ENCODE measurements at regions not wholly inside any gene's neighbourhood (a gene's known extent, or its start where the extent isn't known, plus 50 kb on each side); places are given as distances from the start of the nearest gene placed in this dataset.

DNA sequence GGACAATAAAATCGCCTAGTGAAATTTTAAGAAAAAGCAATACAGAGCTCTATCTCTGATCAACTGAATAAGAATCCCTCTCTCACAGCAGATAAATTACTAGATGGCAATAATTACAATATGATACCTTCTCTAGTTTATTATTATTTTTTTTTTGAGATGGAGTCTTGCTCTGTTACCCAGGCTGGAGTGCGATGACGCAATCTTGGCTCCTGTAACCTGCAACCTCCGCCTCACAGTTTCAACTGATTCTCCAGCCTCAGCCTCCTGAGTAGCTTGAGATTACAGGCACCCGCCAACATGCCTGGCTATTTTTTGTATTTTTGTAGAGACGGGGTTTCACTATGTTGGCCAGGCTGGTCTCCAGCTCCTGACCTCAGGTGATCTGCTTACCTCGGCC, 129.3 kb upstream of the PTCHD4 start:
- Mint-ChIP-seq H3K4me1 (ENCODE audit: low read depth) (no peaks in the 10 kb centered on the region), H3K9me3 (ENCODE audit: insufficient read depth) (peaks cover 3% of the 10 kb centered on the region), H3K36me3 (ENCODE audit: low read depth) (no peaks in the 10 kb centered on the region), H3K4me3 (no peak overlapping the region), H3K27me3 (ENCODE audit: low read depth) (no peaks in the 10 kb centered on the region), H3K27ac (no peak overlapping the region)
- CTCF ChIA-PET = no interaction called here
- POLR2A ChIA-PET = no interaction called here
- no peak for DNase-seq
- no peak for ATAC-seq

DNA sequence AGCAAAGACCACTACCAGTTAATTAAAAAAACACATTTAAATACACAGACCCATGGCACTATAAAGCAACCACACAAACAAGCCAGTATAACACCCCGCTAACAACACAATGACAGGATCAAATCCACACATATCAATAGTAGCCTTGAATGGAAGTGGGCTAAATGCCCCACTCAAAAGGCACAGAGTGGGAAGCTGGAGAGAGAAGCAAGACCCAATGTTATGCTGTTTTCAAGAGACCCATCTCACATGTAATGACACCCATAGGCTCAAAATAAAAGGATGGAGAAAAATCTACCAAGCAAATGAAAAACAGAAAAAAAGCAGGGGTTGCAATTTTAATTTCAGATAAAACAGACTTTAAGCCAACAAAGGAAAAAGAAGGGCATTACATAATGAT, 125.4 kb upstream of the PTCHD4 start:
- Mint-ChIP-seq H3K4me1 (ENCODE audit: low read depth) (no peaks in the 10 kb centered on the region), H3K4me3 (no peak overlapping the region), H3K27ac (no peak overlapping the region), H3K27me3 (ENCODE audit: low read depth) (no peaks in the 10 kb centered on the region), H3K9me3 (ENCODE audit: insufficient read depth) (peaks cover 8% of the 10 kb centered on the region), H3K36me3 (ENCODE audit: low read depth) (no peaks in the 10 kb centered on the region)
- DNase-seq (no peak), ATAC-seq (no peak)
- CTCF ChIA-PET = no interaction called here
- POLR2A ChIA-PET = no interaction called here

DNA sequence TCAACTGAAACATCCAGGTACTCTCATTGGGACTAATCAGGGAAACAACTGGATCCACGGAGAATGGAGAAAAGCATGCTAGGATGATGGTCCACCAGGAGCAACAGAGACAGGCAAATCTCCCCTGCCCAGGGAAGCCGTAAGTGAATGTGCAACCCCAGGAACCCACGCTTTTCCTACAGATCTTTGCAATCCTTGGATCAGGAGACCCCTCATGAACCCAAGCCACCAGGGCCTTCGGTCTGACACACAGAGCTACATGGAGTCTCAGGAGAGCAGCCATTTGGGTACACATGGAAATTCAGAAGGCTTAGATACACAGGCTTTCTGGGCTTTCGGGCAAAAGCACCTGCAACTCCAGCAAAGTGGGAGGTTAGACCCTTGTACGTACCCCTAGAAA, 122.1 kb upstream of the PTCHD4 start:
- peaks cover 8% of the 10 kb centered on the region for H3K9me3 Mint-ChIP-seq (ENCODE audit: insufficient read depth)
- ChIA-PET CTCF (no interaction called here), POLR2A (no interaction called here)
- H3K27ac Mint-ChIP-seq = no peak overlapping the region
- DNase-seq (no peak), ATAC-seq (no peak)
- no peaks in the 10 kb centered on the region for H3K4me1 Mint-ChIP-seq (ENCODE audit: low read depth)
- no peaks in the 10 kb centered on the region for H3K36me3 Mint-ChIP-seq (ENCODE audit: low read depth)
- no peaks in the 10 kb centered on the region for H3K27me3 Mint-ChIP-seq (ENCODE audit: low read depth)
- no peak overlapping the region for H3K4me3 Mint-ChIP-seq

DNA sequence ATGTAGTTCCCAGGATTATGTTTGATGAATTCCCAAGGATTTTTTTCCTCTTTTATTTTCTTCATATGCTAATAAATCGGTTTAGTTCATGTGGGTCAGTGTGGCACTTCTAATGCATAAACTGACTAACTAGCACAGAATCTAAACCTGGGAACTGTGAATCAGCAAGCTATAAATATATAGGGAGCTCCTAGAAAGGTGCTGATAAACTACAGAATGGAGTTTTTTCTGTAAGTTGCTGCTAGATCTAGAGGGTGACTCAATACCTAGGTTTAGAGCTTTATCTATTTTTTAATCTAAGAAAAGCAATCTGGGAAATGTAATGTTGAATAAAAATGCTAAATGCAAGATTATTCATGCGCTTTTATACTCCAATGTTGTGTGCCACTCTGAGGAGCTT, 118.8 kb upstream of the PTCHD4 start:
- CTCF ChIA-PET = no interaction called here
- POLR2A ChIA-PET = no interaction called here

DNA sequence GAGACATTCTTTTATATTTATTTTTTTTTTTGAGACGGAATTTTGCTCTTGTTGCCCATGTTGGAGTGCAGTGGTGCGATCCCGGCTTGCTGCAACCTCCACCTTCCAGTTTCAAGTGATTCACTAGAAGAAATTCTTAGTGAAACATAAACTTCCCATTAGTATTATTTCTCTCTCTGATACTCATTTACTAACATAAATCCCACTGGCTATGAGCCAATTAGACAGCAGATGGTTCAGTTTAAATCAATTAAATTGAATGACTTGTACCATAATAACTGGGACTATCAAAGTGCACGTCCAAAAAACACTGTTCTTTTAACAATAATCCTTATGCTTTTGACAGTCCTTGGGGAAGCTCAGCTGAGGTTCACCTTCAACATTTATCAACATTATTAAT, 111.2 kb upstream of the PTCHD4 start:
- ATAC-seq = no peak
- POLR2A ChIA-PET = no interaction called here
- Mint-ChIP-seq H3K27ac (no peak overlapping the region), H3K9me3 (ENCODE audit: insufficient read depth) (no peaks in the 10 kb centered on the region), H3K4me1 (ENCODE audit: low read depth) (no peaks in the 10 kb centered on the region), H3K4me3 (no peak overlapping the region), H3K27me3 (ENCODE audit: low read depth) (no peaks in the 10 kb centered on the region), H3K36me3 (ENCODE audit: low read depth) (no peaks in the 10 kb centered on the region)
- no peak for DNase-seq
- CTCF ChIA-PET = no interaction called here

More for the DNA sequence above, 118.8 kb upstream of the PTCHD4 start:
- DNase-seq = no peak
- H3K9me3 Mint-ChIP-seq (ENCODE audit: insufficient read depth) = peaks cover 1% of the 10 kb centered on the region
- H3K4me3 Mint-ChIP-seq = no peak overlapping the region
- no peaks in the 10 kb centered on the region for H3K36me3 Mint-ChIP-seq (ENCODE audit: low read depth)
- no peaks in the 10 kb centered on the region for H3K4me1 Mint-ChIP-seq (ENCODE audit: low read depth)
- no peak overlapping the region for H3K27ac Mint-ChIP-seq
- no peak for ATAC-seq
- no peaks in the 10 kb centered on the region for H3K27me3 Mint-ChIP-seq (ENCODE audit: low read depth)

DNA sequence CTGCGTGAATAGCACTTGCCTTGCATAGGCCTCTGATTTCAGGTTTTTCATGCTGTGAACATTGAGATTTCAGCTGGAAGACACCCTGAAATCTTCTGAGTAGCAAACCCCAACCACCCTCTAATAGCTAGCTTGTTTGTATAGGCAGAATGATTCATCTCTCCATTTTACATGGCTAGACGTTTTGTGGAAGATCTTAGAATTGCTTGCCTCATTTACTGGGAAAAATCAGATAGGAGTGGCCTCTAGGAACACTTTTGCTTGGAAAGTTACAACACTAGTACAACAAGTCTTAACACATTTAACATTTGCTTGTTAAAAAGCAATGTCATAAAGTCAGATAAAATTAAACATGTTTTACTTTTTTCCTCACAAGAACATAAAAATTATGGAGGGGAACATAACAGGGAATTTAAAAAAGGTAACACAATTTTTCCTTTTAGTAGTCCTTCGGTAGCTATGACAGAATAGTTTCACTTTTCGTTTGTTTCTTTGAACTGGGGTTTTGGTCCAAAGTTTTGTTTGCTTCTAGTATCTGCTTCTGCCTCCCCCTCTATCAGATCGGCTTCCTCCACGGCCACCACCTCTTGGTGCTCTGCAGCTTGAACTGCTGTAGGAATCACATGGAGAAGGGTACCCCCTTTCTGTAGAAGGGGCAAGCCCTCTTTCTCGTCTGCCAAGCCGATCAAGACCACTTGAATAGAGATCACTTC, 102.2 kb upstream of the PTCHD4 start:
- Mint-ChIP-seq H3K9me3 (ENCODE audit: insufficient read depth) (peaks cover 7% of the 10 kb centered on the region), H3K36me3 (ENCODE audit: low read depth) (no peaks in the 10 kb centered on the region), H3K27ac (no peak overlapping the region), H3K4me3 (no peak overlapping the region), H3K4me1 (ENCODE audit: low read depth) (no peaks in the 10 kb centered on the region), H3K27me3 (ENCODE audit: low read depth) (no peaks in the 10 kb centered on the region)
- ChIA-PET POLR2A (no interaction called here), CTCF (no interaction called here)
- no peak for DNase-seq
- no peak for ATAC-seq

DNA sequence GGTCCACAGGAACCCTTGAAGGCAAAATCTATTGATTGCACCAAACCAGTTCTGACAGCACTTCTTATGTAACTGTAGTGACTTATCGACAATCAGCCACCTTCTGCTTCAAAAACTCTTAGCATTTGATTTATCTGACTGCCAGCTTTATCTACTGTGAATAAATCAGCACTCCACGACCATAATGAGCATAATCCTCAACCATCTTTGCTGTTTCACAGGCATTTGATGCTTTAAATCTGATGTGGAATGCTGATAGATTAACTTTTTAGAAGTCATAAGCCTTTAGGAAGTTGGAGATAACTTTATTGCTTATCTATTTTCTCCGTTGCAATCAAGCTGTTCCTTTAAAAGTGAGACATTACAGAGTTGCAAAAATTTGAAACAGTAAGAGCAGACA, 101.5 kb upstream of the PTCHD4 start:
- Mint-ChIP-seq H3K27me3 (ENCODE audit: low read depth) (no peaks in the 10 kb centered on the region), H3K27ac (no peak overlapping the region), H3K4me3 (no peak overlapping the region), H3K36me3 (ENCODE audit: low read depth) (no peaks in the 10 kb centered on the region), H3K9me3 (ENCODE audit: insufficient read depth) (peaks cover 7% of the 10 kb centered on the region), H3K4me1 (ENCODE audit: low read depth) (no peaks in the 10 kb centered on the region)
- ChIA-PET CTCF (no interaction called here), POLR2A (no interaction called here)
- ATAC-seq (no peak), DNase-seq (no peak)

DNA sequence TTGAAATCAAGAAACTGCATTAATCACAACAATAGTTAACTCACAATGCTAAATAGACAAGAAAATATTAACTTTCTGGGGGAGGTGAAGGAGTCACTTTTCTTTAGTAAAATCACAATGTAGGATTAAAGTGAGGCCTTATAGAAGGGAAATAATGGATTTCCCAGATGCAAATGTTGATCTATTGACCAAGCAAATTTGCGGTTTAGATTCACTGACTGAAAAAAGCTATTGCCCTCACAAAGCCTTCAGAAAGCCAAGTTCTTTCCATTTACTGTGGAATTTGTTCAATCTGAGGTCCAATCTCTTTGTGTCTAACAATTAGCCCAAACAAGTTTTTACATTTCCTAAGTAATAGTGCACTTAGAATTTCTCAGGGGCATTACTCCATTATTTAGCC, 95.1 kb upstream of the PTCHD4 start:
- Mint-ChIP-seq H3K4me1 (ENCODE audit: low read depth) (no peaks in the 10 kb centered on the region), H3K36me3 (ENCODE audit: low read depth) (no peaks in the 10 kb centered on the region), H3K4me3 (no peak overlapping the region), H3K27ac (no peak overlapping the region), H3K27me3 (ENCODE audit: low read depth) (no peaks in the 10 kb centered on the region), H3K9me3 (ENCODE audit: insufficient read depth) (no peaks in the 10 kb centered on the region)
- ChIA-PET CTCF (no interaction called here), POLR2A (no interaction called here)
- ATAC-seq = no peak
- no peak for DNase-seq

DNA sequence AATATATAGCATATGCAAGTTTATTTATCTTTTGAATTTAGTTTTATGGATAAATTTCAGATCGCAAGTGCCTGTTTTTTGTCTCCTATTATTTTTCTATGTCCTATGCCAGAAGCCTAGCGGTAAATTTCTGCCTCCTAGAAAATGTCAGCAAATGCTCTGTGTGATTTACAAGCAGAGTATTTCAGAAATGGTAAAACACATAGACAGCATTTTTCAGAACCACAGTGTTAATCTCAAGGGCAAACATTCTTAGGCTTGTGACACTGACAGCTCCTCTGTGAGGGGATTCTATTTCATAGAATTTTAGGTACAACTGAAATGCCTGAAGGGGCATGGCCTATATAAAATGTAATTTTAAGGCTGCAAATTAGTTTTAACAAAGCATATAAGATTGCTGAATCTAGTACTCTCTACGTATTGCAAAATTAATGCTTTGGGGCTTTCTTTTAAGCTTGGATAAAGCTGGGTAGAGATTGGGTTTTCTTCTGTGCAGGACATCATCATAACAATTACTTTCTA, 89.9 kb upstream of the PTCHD4 start:
- DNase-seq (no peak), ATAC-seq (no peak)
- Mint-ChIP-seq H3K9me3 (ENCODE audit: insufficient read depth) (peaks cover 5% of the 10 kb centered on the region), H3K4me1 (ENCODE audit: low read depth) (no peaks in the 10 kb centered on the region), H3K27ac (no peak overlapping the region), H3K4me3 (no peak overlapping the region), H3K36me3 (ENCODE audit: low read depth) (no peaks in the 10 kb centered on the region), H3K27me3 (ENCODE audit: low read depth) (no peaks in the 10 kb centered on the region)
- ChIA-PET POLR2A (no interaction called here), CTCF (no interaction called here)

DNA sequence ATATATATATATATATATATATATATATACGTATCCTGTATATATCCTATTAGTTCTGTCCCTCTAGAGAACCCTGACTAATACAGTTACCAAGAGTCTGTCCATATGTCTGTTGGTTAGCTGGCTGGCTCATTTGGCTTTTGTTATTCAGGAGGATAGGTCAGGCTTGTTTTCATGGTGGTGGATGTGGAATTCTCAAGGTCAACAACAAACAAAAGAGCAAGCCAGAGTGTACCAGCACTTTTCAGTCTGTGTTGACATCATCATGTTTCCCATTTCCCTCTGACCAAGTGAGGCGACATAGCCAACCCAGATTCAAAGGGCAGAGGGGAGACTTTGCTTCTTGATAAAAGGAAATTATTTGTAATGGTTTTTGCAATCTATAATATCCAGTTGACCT, 88.5 kb upstream of the PTCHD4 start:
- Mint-ChIP-seq H3K4me3 (no peak overlapping the region), H3K4me1 (ENCODE audit: low read depth) (no peaks in the 10 kb centered on the region), H3K9me3 (ENCODE audit: insufficient read depth) (peaks cover 5% of the 10 kb centered on the region), H3K27me3 (ENCODE audit: low read depth) (no peaks in the 10 kb centered on the region), H3K36me3 (ENCODE audit: low read depth) (no peaks in the 10 kb centered on the region), H3K27ac (no peak overlapping the region)
- POLR2A ChIA-PET = no interaction called here
- ATAC-seq (no peak), DNase-seq (no peak)
- CTCF ChIA-PET = no interaction called here

DNA sequence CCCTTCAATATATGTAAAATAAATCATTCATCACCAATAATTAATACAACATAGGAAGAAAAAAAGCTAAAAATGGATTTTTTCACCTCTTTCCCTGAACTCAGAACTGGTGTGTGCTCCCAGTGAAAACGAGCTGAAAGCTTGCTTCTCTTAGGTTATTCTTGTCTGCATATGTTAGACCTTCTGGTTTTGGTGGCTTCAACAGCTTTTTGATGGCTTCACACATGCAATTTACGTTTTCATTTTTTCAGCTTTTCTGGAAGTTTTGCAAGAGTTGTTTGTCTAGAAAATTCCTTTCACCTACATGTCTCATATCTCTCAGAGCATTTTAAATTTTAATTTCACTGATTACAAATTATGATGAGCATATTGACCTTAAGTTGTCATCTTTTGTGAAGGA, 86.9 kb upstream of the PTCHD4 start:
- H3K9me3 Mint-ChIP-seq (ENCODE audit: insufficient read depth) = peaks cover 5% of the 10 kb centered on the region
- ChIA-PET CTCF (no interaction called here), POLR2A (no interaction called here)
- H3K27ac Mint-ChIP-seq = no peak overlapping the region
- H3K27me3 Mint-ChIP-seq (ENCODE audit: low read depth) = no peaks in the 10 kb centered on the region
- no peaks in the 10 kb centered on the region for H3K4me1 Mint-ChIP-seq (ENCODE audit: low read depth)
- no peak overlapping the region for H3K4me3 Mint-ChIP-seq
- ATAC-seq = no peak
- H3K36me3 Mint-ChIP-seq (ENCODE audit: low read depth) = no peaks in the 10 kb centered on the region
- no peak for DNase-seq

DNA sequence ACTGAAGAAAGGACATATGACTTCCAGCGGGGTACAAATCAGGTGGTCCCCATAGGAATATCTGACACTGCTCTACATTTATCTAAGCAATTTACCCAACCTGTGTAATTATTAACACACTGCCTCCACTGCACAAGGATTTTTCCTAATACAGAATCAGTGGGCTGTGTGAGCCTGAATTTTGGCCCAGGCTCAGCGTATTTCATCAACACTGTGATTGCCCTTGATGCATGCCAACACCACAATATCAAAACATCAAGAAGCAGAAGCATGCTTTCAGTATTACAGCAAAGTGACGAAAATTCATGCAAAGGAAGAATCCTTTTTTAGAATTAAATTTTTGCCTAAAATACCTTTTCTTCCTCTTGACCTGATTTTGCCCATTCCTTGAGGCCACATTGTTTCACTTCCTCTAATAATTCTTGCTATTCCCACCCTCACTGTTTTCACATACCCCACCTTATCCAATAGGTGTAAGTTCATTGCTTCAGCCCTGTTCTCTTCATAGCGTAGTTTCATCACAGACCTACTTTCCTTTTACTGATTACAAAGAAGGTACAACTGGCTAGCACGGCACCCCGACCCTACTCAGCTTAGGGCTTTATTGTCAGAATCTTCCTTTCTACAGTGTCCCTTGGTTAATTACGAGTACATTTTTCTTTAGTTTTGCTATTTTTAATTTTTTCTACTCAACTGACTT, 83.7 kb upstream of the PTCHD4 start:
- no peaks in the 10 kb centered on the region for H3K27me3 Mint-ChIP-seq (ENCODE audit: low read depth)
- H3K27ac Mint-ChIP-seq = no peak overlapping the region
- H3K36me3 Mint-ChIP-seq (ENCODE audit: low read depth) = no peaks in the 10 kb centered on the region
- CTCF ChIA-PET = no interaction called here
- DNase-seq (no peak), ATAC-seq (no peak)
- POLR2A ChIA-PET = no interaction called here
- no peak overlapping the region for H3K4me3 Mint-ChIP-seq
- no peaks in the 10 kb centered on the region for H3K4me1 Mint-ChIP-seq (ENCODE audit: low read depth)
- H3K9me3 Mint-ChIP-seq (ENCODE audit: insufficient read depth) = no peaks in the 10 kb centered on the region

DNA sequence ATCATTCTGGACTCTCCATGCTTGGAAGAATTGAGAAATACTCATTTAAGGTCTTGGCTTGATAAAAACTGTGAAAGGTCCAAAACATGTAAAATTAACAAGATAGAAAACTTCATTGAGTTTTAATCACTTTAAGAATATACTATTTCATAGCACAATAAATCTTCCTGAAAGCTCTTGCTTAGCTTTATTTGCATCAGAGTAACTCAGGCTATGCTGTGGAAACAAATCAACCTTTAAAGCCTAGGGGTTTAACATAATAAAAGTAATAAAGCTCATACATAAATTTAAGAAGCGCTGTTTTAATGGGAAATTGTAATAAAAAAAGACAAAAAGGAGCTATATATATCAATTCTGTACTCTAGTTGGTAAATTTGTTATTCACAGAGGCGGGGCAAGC, 77.2 kb upstream of the PTCHD4 start:
- DNase-seq (no peak), ATAC-seq (no peak)
- ChIA-PET CTCF (no interaction called here), POLR2A (no interaction called here)
- Mint-ChIP-seq H3K4me1 (ENCODE audit: low read depth) (no peaks in the 10 kb centered on the region), H3K27me3 (ENCODE audit: low read depth) (no peaks in the 10 kb centered on the region), H3K9me3 (ENCODE audit: insufficient read depth) (no peaks in the 10 kb centered on the region), H3K27ac (no peak overlapping the region), H3K4me3 (no peak overlapping the region), H3K36me3 (ENCODE audit: low read depth) (no peaks in the 10 kb centered on the region)

Data from activated CD8-positive, alpha-beta T cell treated with anti-CD3 and anti-CD28 coated beads, Interleukin-2, amount 10 ng/mL, durations not matched to agents 7 days and 5 days (primary cell).